Brain microvascular endothelial cell (primary cell): ENCODE measurements at regions not wholly inside any gene's neighbourhood (a gene's known extent, or its start where the extent isn't known, plus 50 kb on each side); places are given as distances from the start of the nearest gene placed in this dataset.

Source experiments
- DNase-seq: peaks from one replicate; pipeline ENCODE4 v3.0.0-alpha.2; 2020
- H3K27ac ChIP-seq: fragments of 250-450 bp; sonication (Bioruptor Pico); 2 replicates; pipeline ENCODE4 v1.5.1; 2020; ENCODE audit warnings: mild to moderate bottlenecking, moderate library complexity
- H3K27me3 ChIP-seq: fragments of 250-450 bp; sonication (Bioruptor Pico); replicated peaks from 2 replicates; pipeline ENCODE4 v1.5.1; 2020; ENCODE audit warnings: mild to moderate bottlenecking
- H3K36me3 ChIP-seq: fragments of 250-450 bp; sonication (Bioruptor Pico); replicated peaks from 2 replicates; pipeline ENCODE4 v1.5.1; 2020; ENCODE audit warnings: mild to moderate bottlenecking
- H3K4me3 ChIP-seq: 2 replicates; pipeline ENCODE4 v1.5.1; 2011; ENCODE audit warnings: low read depth, mild to moderate bottlenecking, control low read depth, low read length, moderate library complexity
- in situ Hi-C: cut with HindIII; loops from 2 replicates; pipeline ENCODE4 v1.10.0; 2017; ENCODE audit warnings: low sequenced_read_pairs, low pct_ligation_motif_present
- TF ChIP-seq, protein P1 (sequence below): IDR thresholded peaks from 2 replicates; pipeline ENCODE4 v1.5.1; 2011; ENCODE audit warnings: low read depth, mild to moderate bottlenecking, moderate library complexity, low read length, control low read depth, inconsistent platforms; ENCODE audit errors: missing control alignments

GRCh38 chr19:28213470-28214082 is 999.4 kb downstream of the UQCRFS1 start:
- no peak for DNase-seq
- H3K27me3 ChIP-seq = no peaks in the 10 kb centered on the region
- TF ChIP-seq, protein P1, sequence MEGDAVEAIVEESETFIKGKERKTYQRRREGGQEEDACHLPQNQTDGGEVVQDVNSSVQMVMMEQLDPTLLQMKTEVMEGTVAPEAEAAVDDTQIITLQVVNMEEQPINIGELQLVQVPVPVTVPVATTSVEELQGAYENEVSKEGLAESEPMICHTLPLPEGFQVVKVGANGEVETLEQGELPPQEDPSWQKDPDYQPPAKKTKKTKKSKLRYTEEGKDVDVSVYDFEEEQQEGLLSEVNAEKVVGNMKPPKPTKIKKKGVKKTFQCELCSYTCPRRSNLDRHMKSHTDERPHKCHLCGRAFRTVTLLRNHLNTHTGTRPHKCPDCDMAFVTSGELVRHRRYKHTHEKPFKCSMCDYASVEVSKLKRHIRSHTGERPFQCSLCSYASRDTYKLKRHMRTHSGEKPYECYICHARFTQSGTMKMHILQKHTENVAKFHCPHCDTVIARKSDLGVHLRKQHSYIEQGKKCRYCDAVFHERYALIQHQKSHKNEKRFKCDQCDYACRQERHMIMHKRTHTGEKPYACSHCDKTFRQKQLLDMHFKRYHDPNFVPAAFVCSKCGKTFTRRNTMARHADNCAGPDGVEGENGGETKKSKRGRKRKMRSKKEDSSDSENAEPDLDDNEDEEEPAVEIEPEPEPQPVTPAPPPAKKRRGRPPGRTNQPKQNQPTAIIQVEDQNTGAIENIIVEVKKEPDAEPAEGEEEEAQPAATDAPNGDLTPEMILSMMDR = no peak
- no peak overlapping the region for H3K4me3 ChIP-seq
- no peak overlapping the region for H3K27ac ChIP-seq
- H3K36me3 ChIP-seq = no peaks in the 10 kb centered on the region
- in situ Hi-C loops = no loop called here

DNA sequence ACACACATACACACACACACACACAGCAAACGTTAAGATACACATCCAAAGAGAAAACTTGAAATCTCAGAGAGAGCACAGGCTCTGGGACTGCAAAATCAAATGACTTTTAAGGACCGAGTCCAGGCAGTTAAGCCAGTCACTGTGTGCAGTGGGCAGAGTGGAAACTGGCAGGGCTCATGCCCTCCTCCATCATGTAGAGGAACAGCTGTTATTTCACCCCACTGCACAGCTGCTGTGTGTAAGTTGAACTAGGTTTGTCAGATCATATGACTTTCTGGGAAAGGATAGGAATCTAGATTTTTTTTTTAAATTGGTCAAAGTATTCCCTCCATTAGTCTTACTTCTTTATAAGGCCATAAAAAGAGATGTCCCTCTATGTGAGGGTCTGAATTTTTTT is 1002.1 kb downstream of the UQCRFS1 start:
- Histone ChIP-seq H3K27me3 (no peaks in the 10 kb centered on the region), H3K27ac (no peak overlapping the region), H3K36me3 (no peaks in the 10 kb centered on the region), H3K4me3 (no peak overlapping the region)
- TF ChIP-seq, protein P1 = no peak
- DNase-seq = no peak
- in situ Hi-C loops = no loop called here

GRCh38 chr19:28208745-28209144 is 1004.2 kb downstream of the UQCRFS1 start:
- DNase-seq = no peak
- TF ChIP-seq, protein P1 = no peak
- Histone ChIP-seq H3K4me3 (no peak overlapping the region), H3K27me3 (no peaks in the 10 kb centered on the region), H3K36me3 (no peaks in the 10 kb centered on the region), H3K27ac (no peak overlapping the region)
- in situ Hi-C loops = no loop called here

GRCh38 chr19:28207244-28207643 is 1005.7 kb downstream of the UQCRFS1 start:
- no peak for DNase-seq
- H3K36me3 ChIP-seq = no peaks in the 10 kb centered on the region
- in situ Hi-C loops = no loop called here
- TF ChIP-seq, protein P1 = no peak
- H3K27me3 ChIP-seq = no peaks in the 10 kb centered on the region
- H3K4me3 ChIP-seq = no peak overlapping the region
- no peak overlapping the region for H3K27ac ChIP-seq

DNA sequence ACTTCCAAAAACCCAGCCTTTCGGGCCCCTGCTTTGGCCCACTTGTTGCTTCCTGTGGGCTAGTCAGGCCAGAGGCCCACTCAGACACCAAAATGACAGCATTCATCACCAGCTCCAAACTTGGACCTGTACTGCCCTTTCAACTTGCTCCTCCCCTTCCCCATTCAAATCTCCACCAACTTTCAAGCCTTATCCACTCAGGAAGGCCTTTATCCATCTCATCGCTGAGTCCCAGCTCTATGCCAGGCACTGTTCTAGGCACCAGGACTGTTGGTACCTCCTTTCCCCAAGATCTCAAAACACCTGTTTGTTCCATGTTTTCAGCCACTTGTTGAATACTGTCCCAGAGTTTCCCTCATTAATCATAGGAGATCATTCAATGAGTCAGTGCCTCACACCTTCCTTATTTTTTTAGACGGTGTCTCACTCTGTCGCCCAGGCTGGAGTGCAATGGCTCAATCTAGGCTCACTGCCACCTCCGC is 1011.4 kb downstream of the UQCRFS1 start:
- in situ Hi-C loops = no loop called here

More for the DNA sequence above, 1011.4 kb downstream of the UQCRFS1 start:
- H3K27me3 ChIP-seq = no peaks in the 10 kb centered on the region
- TF ChIP-seq, protein P1 = no peak
- no peaks in the 10 kb centered on the region for H3K36me3 ChIP-seq
- no peak overlapping the region for H3K4me3 ChIP-seq
- H3K27ac ChIP-seq = no peak overlapping the region
- no peak for DNase-seq
